Cardiac fibroblast (primary cell): ENCODE measurements at regions not wholly inside any gene's neighbourhood (a gene's known extent, or its start where the extent isn't known, plus 50 kb on each side); places are given as distances from the start of the nearest gene placed in this dataset.

Experiments used
- DNase-seq, 2 donors: peaks; one replicate each; pipeline versions ENCODE4 v3.0.0 to v3.0.0-alpha.2; 2010; ENCODE audit warnings: low read depth in 2 of 2
- H3K4me3 ChIP-seq, 2 donors: replicated peaks in 1 of 2; 1 replicate in 1 of 2; 2 replicates in 1 of 2; pipeline ENCODE4 v1.5.1; 2011; ENCODE audit warnings: low read depth in 2 of 2, low read length in 2 of 2, mild to moderate bottlenecking in 2 of 2, moderate library complexity in 1 of 2
- CTCF ChIP-seq: IDR thresholded peaks from one replicate; pipeline ENCODE4 v1.5.1; 2011; ENCODE audit warnings: low read depth, mild to moderate bottlenecking, low read length, inconsistent platforms

- no peak for TF ChIP-seq CTCF
- H3K4me3 ChIP-seq: no peak overlapping the region
- peak; percentile 29 to 33 for DNase-seq
Observed at GRCh38 chr1:116819081-116819480, 64.9 kb downstream of the CD2 start.

GRCh38 chr1:116820369-116820768 is 66.1 kb downstream of the CD2 start:
- no peak overlapping the region for H3K4me3 ChIP-seq
- TF ChIP-seq CTCF: no peak
- peak; percentile 97 to 99 for DNase-seq

- DNase-seq: no peak
- no peak overlapping the region for H3K4me3 ChIP-seq
- TF ChIP-seq CTCF: no peak
Observed at GRCh38 chr1:116821763-116822162, 67.5 kb downstream of the CD2 start.

- H3K4me3 ChIP-seq: no peak overlapping the region
- DNase-seq: no peak
- TF ChIP-seq CTCF: no peak
Observed at GRCh38 chr1:116824631-116825206, 70.5 kb downstream of the CD2 start.

GRCh38 chr1:116825207-116825719 is 71.0 kb downstream of the CD2 start:
- H3K4me3 ChIP-seq: no peak overlapping the region
- no peak for TF ChIP-seq CTCF
- DNase-seq: peak; percentile 33 to 49

- TF ChIP-seq CTCF: no peak
- no peak for DNase-seq
- no peak overlapping the region for H3K4me3 ChIP-seq
Observed at GRCh38 chr1:116825720-116826438, 71.6 kb downstream of the CD2 start.
